Thoracic aorta (tissue), 2 donors: ENCODE measurements at regions not wholly inside any gene's neighbourhood (a gene's known extent, or its start where the extent isn't known, plus 50 kb on each side); places are given as distances from the start of the nearest gene placed in this dataset.

ENCODE experiments used
- ATAC-seq: fragments of 150-250 bp; one replicate; pipeline ENCODE4 v1.8.0; 2017; ENCODE audit warnings: low read depth; ENCODE audit not compliant: insufficient number of reproducible peaks, low FRiP score
- DNase-seq: peaks from one replicate; pipeline ENCODE4 v3.0.0-alpha.2; 2020; ENCODE audit warnings: low spot score
- H3K27ac ChIP-seq, 2 donors: fragments of 200-600 bp; sonication (generic); 1 replicate in 1 of 2; 2 replicates in 1 of 2; pipeline ENCODE4 v1.5.1; 2016; ENCODE audit warnings: mild to moderate bottlenecking in 2 of 2, moderate library complexity in 2 of 2
- H3K27me3 ChIP-seq: fragments of 200-600 bp; sonication (generic); replicated peaks from 2 replicates; pipeline ENCODE4 v1.6.0; 2016; ENCODE audit warnings: mild to moderate bottlenecking; ENCODE audit not compliant: insufficient read depth
- H3K36me3 ChIP-seq: fragments of 200-600 bp; sonication (generic); one replicate; pipeline ENCODE4 v1.5.1; 2016
- H3K4me1 ChIP-seq, 2 donors: fragments of 200-600 bp; sonication (generic); 1 replicate in 1 of 2; 2 replicates in 1 of 2; pipeline versions ENCODE4 v1.5.1 to v1.6.0; 2016; ENCODE audit warnings: low read depth in 2 of 2, mild to moderate bottlenecking in 1 of 2; ENCODE audit not compliant: control insufficient read depth in 1 of 2
- H3K4me3 ChIP-seq: fragments of 200-600 bp; sonication (generic); 2 replicates; pipeline ENCODE4 v1.5.1; 2016; ENCODE audit warnings: mild to moderate bottlenecking
- H3K9me3 ChIP-seq: fragments of 200-600 bp; sonication (generic); 2 replicates; pipeline ENCODE4 v1.5.1; 2016
- CTCF ChIP-seq: fragments of 200-600 bp; sonication (generic); IDR thresholded peaks from one replicate; pipeline ENCODE4 v1.5.1; 2019; ENCODE audit warnings: antibody characterized with exemption

GRCh38 chr3:110272525-110272924 is 799.1 kb upstream of the NECTIN3 start:
- no peak for DNase-seq

GRCh38 chr3:110291886-110292501 is 779.6 kb upstream of the NECTIN3 start:
- H3K4me3 ChIP-seq: no peak overlapping the region
- no peak for DNase-seq
- no peaks in the 10 kb centered on the region for H3K4me1 ChIP-seq
- no peak for TF ChIP-seq CTCF
- no peaks in the 10 kb centered on the region for H3K36me3 ChIP-seq
- no peaks in the 10 kb centered on the region for H3K27me3 ChIP-seq
- no peak for ATAC-seq
- no peak overlapping the region for H3K27ac ChIP-seq
- peaks cover 1% of the 10 kb centered on the region for H3K9me3 ChIP-seq

More at GRCh38 chr3:110272525-110272924, 799.1 kb upstream of the NECTIN3 start:
- Histone ChIP-seq H3K27ac (no peak overlapping the region), H3K4me1 (no peaks in the 10 kb centered on the region), H3K36me3 (no peaks in the 10 kb centered on the region), H3K27me3 (no peaks in the 10 kb centered on the region), H3K9me3 (no peaks in the 10 kb centered on the region), H3K4me3 (no peak overlapping the region)
- ATAC-seq: no peak
- TF ChIP-seq CTCF: no peak

- no peak overlapping the region for H3K4me3 ChIP-seq
- TF ChIP-seq CTCF: no peak
- no peaks in the 10 kb centered on the region for H3K4me1 ChIP-seq
- DNase-seq (no peak), ATAC-seq (no peak)
- H3K36me3 ChIP-seq: no peaks in the 10 kb centered on the region
- H3K27ac ChIP-seq: no peak overlapping the region
- no peaks in the 10 kb centered on the region for H3K9me3 ChIP-seq
- H3K27me3 ChIP-seq: no peaks in the 10 kb centered on the region
Observed at GRCh38 chr3:110293660-110294059, 778.0 kb upstream of the NECTIN3 start.

- DNase-seq (no peak), ATAC-seq (no peak)
- no peak overlapping the region for H3K27ac ChIP-seq
- no peaks in the 10 kb centered on the region for H3K36me3 ChIP-seq
- H3K9me3 ChIP-seq: no peaks in the 10 kb centered on the region
- no peaks in the 10 kb centered on the region for H3K27me3 ChIP-seq
- no peaks in the 10 kb centered on the region for H3K4me1 ChIP-seq
- no peak for TF ChIP-seq CTCF
- no peak overlapping the region for H3K4me3 ChIP-seq
Observed at GRCh38 chr3:110296885-110297284, 774.7 kb upstream of the NECTIN3 start.

GRCh38 chr3:110301781-110302180 is 769.8 kb upstream of the NECTIN3 start:
- Histone ChIP-seq H3K9me3 (no peaks in the 10 kb centered on the region), H3K27me3 (no peaks in the 10 kb centered on the region), H3K27ac (no peak overlapping the region), H3K4me1 (no peaks in the 10 kb centered on the region), H3K36me3 (no peaks in the 10 kb centered on the region), H3K4me3 (no peak overlapping the region)
- no peak for DNase-seq
- no peak for TF ChIP-seq CTCF
- no peak for ATAC-seq
